GM12874 (cell line): ENCODE measurements at regions not wholly inside any gene's neighbourhood (a gene's known extent, or its start where the extent isn't known, plus 50 kb on each side); places are given as distances from the start of the nearest gene placed in this dataset.

Experiments used
- TF ChIP-seq, protein P1 (sequence below): IDR thresholded peaks from 2 replicates; pipeline ENCODE4 v1.5.1; 2011; ENCODE audit warnings: low read depth, mild to moderate bottlenecking, control low read depth, low read length, moderate library complexity; ENCODE audit not compliant: insufficient read depth

DNA sequence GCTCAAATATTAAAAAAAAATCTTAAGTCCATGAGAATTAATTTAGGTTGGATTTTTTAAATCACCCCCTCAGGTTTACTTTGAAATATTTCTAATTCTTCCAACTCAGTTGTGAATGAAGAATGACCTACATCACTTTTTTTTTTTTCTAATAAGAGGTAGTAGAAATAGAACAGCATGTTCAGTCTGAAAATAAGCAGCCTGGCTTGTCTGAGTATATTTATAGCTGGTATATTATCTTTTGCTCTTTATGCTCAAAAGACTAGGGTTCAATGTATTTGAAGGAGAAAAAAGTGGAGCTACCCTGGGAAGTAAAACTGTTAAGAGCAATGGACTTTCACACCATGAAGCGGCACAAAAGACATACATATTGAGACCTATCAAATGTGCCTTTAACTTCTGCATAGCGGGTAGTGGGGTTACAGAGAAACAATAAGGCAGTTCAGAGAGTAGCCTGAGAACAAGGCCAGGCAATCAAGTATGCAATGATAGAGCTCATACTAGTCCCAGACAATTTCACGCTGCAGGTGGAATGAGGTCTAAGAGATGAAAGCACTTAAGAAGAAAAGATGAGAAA, 175.4 kb upstream of the CDH12 start:
- TF ChIP-seq, protein P1, sequence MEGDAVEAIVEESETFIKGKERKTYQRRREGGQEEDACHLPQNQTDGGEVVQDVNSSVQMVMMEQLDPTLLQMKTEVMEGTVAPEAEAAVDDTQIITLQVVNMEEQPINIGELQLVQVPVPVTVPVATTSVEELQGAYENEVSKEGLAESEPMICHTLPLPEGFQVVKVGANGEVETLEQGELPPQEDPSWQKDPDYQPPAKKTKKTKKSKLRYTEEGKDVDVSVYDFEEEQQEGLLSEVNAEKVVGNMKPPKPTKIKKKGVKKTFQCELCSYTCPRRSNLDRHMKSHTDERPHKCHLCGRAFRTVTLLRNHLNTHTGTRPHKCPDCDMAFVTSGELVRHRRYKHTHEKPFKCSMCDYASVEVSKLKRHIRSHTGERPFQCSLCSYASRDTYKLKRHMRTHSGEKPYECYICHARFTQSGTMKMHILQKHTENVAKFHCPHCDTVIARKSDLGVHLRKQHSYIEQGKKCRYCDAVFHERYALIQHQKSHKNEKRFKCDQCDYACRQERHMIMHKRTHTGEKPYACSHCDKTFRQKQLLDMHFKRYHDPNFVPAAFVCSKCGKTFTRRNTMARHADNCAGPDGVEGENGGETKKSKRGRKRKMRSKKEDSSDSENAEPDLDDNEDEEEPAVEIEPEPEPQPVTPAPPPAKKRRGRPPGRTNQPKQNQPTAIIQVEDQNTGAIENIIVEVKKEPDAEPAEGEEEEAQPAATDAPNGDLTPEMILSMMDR = no peak

DNA sequence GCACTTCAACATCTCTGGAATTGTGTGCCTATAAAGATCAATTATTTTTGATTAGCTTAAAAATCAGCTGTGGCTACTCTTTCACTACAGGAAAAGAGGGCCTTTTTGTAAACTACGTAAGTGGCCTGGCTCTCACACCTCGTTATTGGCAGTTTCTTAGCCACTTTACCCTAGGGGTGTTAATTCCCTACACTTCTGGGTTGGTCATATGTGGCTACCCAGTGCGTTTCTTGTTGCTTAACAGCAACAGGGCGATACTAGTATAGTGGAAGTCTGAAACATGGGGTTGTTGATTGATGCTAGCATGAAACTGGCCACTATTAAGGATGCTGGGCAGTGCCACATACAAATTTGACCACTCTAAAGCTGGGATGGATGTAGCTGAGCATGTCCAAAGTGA, 174.7 kb upstream of the CDH12 start:
- TF ChIP-seq, protein P1 = no peak

DNA sequence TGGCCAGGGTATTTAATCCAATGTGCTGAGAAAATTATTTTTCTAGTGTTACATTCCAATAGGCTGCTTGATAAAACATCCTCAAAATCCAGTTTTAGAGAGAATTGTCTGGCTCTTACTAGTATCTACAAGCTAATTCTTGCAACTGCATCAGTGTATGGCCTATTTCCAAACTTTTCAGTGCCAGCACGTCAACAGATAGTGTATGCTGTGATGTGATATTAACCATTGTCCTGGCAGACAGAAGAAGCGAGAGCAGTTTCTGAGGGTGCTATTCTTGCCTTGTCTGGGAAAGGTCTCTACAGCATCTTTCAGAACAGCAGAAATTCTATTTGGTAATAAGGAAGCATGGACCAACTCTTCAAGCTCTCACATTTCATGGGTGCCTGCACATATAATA, 174.2 kb upstream of the CDH12 start:
- TF ChIP-seq, protein P1 = no peak

DNA sequence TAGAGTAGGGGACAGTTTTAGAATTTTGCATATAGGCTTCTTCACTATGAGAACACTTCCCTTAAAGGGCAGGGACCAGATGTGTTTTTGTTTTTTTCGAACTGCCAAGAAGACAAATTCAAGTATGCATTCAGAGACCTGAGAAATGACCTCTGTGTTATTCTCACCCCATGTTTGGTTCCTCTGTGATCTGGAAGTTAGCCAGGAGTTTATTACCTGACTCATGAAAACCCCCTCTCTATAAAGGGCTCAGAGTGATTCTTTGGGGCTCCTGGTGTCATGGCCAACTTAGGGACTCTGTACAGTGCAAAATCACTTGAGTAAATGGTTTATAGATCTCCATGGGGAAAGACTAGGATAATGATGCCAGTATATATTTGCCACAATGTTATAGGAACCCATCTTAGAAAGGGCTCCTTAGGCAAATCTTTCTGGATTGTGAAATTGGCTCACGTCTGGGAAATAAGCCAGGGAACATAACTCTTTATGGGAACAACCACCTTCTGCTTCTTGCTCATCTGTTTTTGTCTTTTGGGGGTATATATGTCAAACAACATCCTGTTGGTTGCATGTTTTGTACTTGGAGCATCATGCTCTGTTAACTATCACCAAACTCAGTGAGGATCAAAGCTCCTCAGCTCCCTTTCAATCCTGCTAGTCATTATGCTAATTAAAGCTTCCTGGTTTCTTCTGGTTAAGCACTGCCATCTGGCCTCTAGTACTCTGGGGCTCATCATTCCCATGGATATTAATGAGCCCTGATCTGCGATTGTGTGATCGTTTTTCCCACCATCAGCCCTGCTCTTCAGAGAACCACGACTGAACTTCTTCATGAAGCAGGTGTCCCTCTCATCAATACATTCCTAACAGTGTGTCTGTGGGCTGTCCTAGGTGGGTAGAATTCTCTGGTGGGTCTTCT, 173.4 kb upstream of the CDH12 start:
- TF ChIP-seq, protein P1 = no peak

DNA sequence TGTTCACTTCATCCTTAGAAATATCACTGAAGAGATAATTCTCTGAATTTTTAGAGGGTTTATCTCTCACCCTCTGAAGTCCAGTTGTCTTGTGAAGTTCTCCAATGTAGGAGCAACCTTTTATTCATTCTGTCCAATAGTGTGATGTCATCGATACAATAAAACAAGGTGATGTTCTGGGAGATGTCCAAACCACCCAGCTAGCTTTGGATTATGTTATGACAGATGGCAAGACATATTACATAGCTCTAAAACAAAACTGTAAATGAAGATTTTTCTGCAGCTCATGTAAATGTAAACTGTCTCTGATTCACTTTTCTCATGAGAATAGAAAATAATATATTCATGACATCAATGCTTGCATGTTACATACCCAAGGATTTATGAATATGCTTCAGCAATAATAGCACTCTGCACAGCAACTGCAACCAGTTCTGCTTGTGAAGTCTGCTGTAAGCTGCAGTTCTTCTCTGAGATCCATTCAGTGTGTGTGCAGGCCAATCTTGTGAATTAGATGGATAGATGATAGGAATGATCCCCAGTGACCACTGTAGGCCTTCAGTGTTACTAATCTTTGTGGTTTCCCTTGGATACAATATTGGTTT, 172.6 kb upstream of the CDH12 start:
- TF ChIP-seq, protein P1 = no peak

DNA sequence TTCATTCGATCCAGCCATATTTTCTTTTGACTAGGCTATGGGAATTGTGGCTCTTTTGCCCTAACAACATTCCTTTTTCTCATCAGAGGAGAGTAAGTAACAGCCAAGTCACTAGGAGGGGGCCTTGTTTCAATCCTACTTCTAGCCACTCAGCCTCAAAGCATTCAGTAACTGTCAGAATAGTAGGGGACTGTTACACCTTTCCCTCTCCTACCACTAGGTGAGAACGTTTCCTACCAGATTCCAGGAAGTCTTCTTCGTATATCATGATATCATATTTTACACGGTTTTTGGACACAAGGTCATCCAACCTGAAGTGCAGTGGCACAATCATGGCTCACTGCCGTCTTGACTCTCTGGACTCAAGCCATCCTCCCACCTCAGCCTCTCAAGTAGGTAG, 171.3 kb upstream of the CDH12 start:
- TF ChIP-seq, protein P1 = no peak

DNA sequence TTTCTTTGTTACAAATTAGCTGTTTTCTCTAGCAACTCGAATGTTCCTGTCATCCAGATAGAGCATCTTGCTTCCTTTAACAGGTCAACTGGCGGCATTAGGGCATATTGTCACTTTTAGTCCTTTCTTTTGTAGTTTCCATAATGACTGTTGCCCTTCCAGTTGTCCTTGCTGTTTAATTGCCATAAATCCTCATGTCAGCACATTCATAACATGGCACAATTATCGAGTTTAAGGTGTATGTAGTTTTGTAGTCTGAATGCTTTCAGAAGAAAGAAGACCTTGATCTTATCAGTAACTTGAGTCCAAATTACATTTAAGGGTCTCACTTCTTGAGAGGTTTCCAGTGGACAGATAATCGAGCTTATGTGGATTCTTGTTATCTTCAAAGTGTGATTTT, 161.7 kb upstream of the CDH12 start:
- TF ChIP-seq, protein P1 = no peak
